Panc1 (cell line): ENCODE measurements at regions not wholly inside any gene's neighbourhood (a gene's known extent, or its start where the extent isn't known, plus 50 kb on each side); places are given as distances from the start of the nearest gene placed in this dataset.

Source experiments
- ATAC-seq: fragments of 200-7000 bp; cut with Tn5 transposase; 2 replicates; pipeline ENCODE4 v1.9.1; 2020; ENCODE audit warnings: mild to moderate bottlenecking, moderate library complexity
- BruUV-seq: library from RNA; stranded (reverse); fragments of 400-500 nt; replicated peaks from 2 replicates; lab custom pipeline; 2021; lab: Mats Ljungman, UMichigan
- CTCF ChIA-PET: fragments of 300-600 bp; sonication (Branson Sonifier 250); formaldehyde crosslinking; loops from one replicate; lab custom pipeline; 2022; ENCODE audit warnings: antibody characterized with exemption; lab: Charles Lee
- POLR2A ChIA-PET: fragments of 300-600 bp; sonication (Branson Sonifier 250); formaldehyde crosslinking; loops from one replicate; lab custom pipeline; 2022; ENCODE audit warnings: antibody characterized with exemption; lab: Charles Lee
- DNase-seq: peaks from one replicate; pipeline ENCODE4 v3.0.0-alpha.2; 2010; ENCODE audit warnings: low read depth, low spot score
- H3K27ac ChIP-seq: 2 replicates; pipeline ENCODE4 v1.5.1; 2011; ENCODE audit warnings: mild to moderate bottlenecking, low read length, inconsistent platforms
- H3K27me3 ChIP-seq: fragments of 200-500 bp; sonication (Bioruptor generic); 2 replicates; pipeline ENCODE4 v1.6.0; 2014; ENCODE audit warnings: low read length, inconsistent platforms; ENCODE audit not compliant: control insufficient read depth, insufficient read depth
- H3K36me3 ChIP-seq: fragments of 200-500 bp; sonication (Bioruptor generic); 2 replicates; pipeline ENCODE4 v1.5.1; 2014; ENCODE audit warnings: inconsistent platforms, mild to moderate bottlenecking, low read length, moderate library complexity; ENCODE audit not compliant: control insufficient read depth, insufficient read depth
- H3K4me1 ChIP-seq: 2 replicates; pipeline ENCODE4 v1.5.1; 2011; ENCODE audit warnings: inconsistent platforms, mild to moderate bottlenecking, low read length, moderate library complexity; ENCODE audit not compliant: control insufficient read depth, insufficient read depth
- H3K4me3 ChIP-seq, 2 experiments: 2 replicates each; pipeline ENCODE4 v1.5.1; 2011 to 2012; ENCODE audit warnings: low read depth in 2 of 2, low read length in 2 of 2, mild to moderate bottlenecking in 2 of 2, inconsistent platforms in 1 of 2, moderate library complexity in 1 of 2
- H3K9me3 ChIP-seq: fragments of 200-500 bp; sonication (Bioruptor generic); 2 replicates; pipeline ENCODE4 v1.5.1; 2014; ENCODE audit warnings: low read depth, mild to moderate bottlenecking, inconsistent platforms, low read length, moderate library complexity; ENCODE audit not compliant: control insufficient read depth, insufficient read depth
- POLR2AphosphoS5 ChIP-seq: IDR thresholded peaks from 2 replicates; pipeline ENCODE4 v1.6.1; 2012; ENCODE audit warnings: mild to moderate bottlenecking, low read depth, low read length, moderate library complexity
- REST ChIP-seq, 2 experiments: IDR thresholded peaks; 2 replicates each; pipeline ENCODE4 v1.6.1; 2011 to 2012; ENCODE audit warnings: low read depth in 2 of 2, control low read depth in 1 of 2, low read length in 1 of 2, mild to moderate bottlenecking in 1 of 2, moderate library complexity in 1 of 2; ENCODE audit not compliant: insufficient read depth in 1 of 2
- SIN3A ChIP-seq: IDR thresholded peaks from 2 replicates; pipeline ENCODE4 v1.6.1; 2012; ENCODE audit warnings: low read depth, mild to moderate bottlenecking, low read length, moderate library complexity, borderline replicate concordance; ENCODE audit not compliant: insufficient read depth
- TCF7L2 ChIP-seq: IDR thresholded peaks from 2 replicates; pipeline ENCODE4 v1.6.1; 2011; ENCODE audit warnings: mild to moderate bottlenecking, low read depth, low read length, inconsistent platforms
- in situ Hi-C: cut with HindIII; loops from 2 replicates; pipeline ENCODE4 v1.10.0; 2016; ENCODE audit warnings: low sequenced_read_pairs, low pct_unique_long_range_greater_than_20kb
- intact Hi-C: fragments of 100-400 bp; cut with micrococcal nuclease; formaldehyde crosslinking; loops from one replicate; pipeline ENCODE4 v1.10.0; 2022; ENCODE audit not compliant: unreplicated experiment
- TF ChIP-seq, protein P1 (sequence below): fragments of 450-650 bp; IDR thresholded peaks from 2 replicates; pipeline ENCODE4 v1.5.1; 2017; ENCODE audit warnings: mild to moderate bottlenecking

DNA sequence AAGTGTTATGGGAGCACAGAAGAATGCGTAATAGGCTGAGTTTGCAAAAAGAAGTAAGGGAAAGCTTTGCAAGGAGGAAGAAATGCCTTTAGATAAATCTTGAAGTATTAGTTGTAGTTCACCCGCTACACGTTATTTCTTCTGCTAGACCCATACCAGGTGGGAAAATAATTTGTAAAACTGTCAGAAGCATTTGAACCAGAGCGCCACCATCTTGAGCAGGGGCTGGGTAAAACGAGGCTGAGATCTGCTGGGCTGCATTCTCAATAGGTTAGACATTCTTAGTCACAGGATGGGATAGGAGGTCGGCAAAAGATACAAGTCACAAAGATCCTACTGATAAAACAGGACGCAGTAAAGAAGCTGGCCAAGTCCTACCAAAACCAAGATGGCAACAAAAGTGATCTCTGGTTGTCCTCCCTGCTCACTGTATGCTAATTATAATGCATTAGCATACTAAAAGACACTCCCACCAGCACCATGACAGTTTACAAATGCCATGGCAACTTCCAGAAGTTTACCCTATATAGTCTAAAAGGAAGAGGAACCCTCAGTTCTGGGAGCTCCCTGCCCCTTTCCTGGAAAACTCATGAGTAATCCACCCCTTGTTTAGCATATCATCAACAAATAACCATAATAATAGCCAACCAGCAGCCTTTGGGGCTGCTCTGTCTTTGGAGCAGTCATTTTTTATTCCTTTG lies 50.0 kb upstream of the ZNF280D start:
- POLR2A ChIA-PET: no interaction called here
- TF ChIP-seq, protein P1, sequence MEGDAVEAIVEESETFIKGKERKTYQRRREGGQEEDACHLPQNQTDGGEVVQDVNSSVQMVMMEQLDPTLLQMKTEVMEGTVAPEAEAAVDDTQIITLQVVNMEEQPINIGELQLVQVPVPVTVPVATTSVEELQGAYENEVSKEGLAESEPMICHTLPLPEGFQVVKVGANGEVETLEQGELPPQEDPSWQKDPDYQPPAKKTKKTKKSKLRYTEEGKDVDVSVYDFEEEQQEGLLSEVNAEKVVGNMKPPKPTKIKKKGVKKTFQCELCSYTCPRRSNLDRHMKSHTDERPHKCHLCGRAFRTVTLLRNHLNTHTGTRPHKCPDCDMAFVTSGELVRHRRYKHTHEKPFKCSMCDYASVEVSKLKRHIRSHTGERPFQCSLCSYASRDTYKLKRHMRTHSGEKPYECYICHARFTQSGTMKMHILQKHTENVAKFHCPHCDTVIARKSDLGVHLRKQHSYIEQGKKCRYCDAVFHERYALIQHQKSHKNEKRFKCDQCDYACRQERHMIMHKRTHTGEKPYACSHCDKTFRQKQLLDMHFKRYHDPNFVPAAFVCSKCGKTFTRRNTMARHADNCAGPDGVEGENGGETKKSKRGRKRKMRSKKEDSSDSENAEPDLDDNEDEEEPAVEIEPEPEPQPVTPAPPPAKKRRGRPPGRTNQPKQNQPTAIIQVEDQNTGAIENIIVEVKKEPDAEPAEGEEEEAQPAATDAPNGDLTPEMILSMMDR: no peak
- no peak for TF ChIP-seq TCF7L2
- no peak for TF ChIP-seq REST (IDR thresholded peaks at IDR 0.05; ENCODE audit: insufficient read depth in 1 of 2, low read depth in 2 of 2, low read length in 1 of 2)
- TF ChIP-seq SIN3A: no peak
- no peak for TF ChIP-seq POLR2AphosphoS5
- BruUV-seq: no TSS peak

More for the DNA sequence above, 50.0 kb upstream of the ZNF280D start:
- CTCF ChIA-PET: interaction anchor here (0.6 kb wide), 1 partner anchor 28 kb away, joined by 4 read pairs; no protein-coding TSS in a partner anchor
- H3K4me3 ChIP-seq: no peak overlapping the region
- DNase-seq (no peak), ATAC-seq (no peak)
- in situ Hi-C loops (no loop called here), intact Hi-C loops (no loop called here)
- no peaks in the 10 kb centered on the region for H3K9me3 ChIP-seq
- H3K27me3 ChIP-seq: no peaks in the 10 kb centered on the region
- no peak overlapping the region for H3K27ac ChIP-seq
- H3K36me3 ChIP-seq: no peaks in the 10 kb centered on the region
- no peaks in the 10 kb centered on the region for H3K4me1 ChIP-seq
